Midbrain (tissue), 1 donor: ENCODE measurements at regions not wholly inside any gene's neighbourhood (a gene's known extent, or its start where the extent isn't known, plus 50 kb on each side); places are given as distances from the start of the nearest gene placed in this dataset.

Experiments used
- DNase-seq: peaks from one replicate; lab custom pipeline; 2025; lab: John Stamatoyannopoulos, UW

- DNase-seq: no peak
These were observed 133.8 kb downstream of the TMEM38B start for GRCh38 chr9:105828171-105828570.

GRCh38 chr9:105828596-105829213 lies 134.4 kb downstream of the TMEM38B start:
- DNase-seq: no peak

GRCh38 chr9:105830461-105830860 lies 136.1 kb downstream of the TMEM38B start:
- no peak for DNase-seq

DNA sequence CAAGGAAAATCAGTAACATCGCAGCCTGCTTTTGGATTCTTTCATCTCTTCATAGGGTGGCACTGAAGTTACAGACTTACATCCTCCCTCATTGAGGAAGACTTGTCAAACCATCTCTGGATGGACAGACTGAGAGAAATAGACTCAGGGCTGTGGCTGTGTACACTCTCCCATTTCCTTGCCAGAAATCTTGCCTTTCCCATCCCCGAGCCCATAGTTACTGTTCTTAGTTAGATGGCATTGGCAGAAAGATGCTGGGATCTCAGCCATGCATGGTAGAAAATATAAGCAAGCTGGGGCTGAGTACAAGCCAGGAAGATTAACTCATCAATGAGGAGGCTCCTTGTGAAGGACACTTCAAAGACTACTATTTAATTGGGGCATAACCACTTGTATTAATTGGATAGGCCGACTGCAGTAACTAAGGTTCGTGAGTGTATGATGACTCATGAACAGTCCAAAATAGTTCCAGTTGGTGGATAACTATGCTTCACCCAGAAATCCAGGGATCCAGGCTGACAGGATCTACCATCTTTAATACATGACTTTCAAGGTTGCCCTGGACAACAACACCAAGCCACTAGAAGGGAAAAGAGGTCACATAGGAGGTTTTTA lies 137.9 kb downstream of the TMEM38B start:
- DNase-seq: no peak

DNA sequence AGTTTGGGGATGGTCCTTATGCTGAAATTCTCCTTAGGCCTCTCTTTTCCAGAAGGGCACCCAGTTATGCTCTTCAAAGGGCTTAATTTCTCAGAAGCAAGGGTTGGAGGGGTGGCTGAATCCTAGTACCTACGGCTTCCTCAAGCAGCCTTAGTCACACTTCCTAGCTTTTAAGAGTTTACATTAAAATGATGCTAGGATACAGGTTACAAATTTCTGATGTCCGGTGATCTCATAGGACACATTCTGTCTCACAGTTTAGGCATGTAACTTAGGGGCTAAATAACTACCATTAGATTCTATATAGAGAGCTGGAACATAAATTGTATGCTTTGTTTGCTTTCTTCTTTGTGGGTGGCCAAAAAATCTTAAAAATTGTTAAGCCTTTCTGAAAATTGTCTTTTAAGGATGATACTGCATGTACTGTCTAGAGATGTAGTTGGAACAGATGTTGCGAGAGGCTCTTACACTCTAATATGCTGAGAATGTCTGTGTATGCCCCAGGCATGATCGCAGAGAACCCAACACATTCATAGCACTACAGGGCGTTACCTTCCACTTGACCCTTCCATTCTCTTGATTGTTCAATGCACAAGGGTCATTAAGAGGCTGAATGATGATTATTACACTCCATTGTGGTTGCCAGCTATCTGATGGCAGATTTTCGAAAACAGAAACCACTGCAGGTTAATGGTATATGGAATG lies 139.1 kb downstream of the TMEM38B start:
- DNase-seq: no peak

DNA sequence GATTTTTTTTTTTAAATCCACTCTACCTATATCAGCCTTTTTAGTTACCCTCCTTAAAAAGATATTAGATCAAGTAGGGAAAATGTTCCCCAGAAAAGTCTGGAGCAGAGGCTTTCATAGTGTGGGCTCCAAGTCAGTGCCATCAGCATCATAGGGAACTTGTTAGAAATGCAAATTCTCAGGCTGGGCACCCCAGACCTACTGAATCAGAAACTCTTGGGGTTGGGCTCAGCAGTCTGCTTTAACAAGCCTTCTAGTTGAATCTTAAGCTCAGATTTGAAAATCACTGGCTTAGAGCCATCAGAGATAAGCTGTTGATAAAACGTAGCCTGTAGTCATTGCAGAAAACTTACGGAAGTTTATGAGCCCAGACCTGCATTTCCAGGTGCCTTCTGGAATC lies 140.1 kb downstream of the TMEM38B start:
- no peak for DNase-seq

- no peak for DNase-seq
These were observed 141.4 kb downstream of the TMEM38B start for GRCh38 chr9:105835721-105836120.

DNA sequence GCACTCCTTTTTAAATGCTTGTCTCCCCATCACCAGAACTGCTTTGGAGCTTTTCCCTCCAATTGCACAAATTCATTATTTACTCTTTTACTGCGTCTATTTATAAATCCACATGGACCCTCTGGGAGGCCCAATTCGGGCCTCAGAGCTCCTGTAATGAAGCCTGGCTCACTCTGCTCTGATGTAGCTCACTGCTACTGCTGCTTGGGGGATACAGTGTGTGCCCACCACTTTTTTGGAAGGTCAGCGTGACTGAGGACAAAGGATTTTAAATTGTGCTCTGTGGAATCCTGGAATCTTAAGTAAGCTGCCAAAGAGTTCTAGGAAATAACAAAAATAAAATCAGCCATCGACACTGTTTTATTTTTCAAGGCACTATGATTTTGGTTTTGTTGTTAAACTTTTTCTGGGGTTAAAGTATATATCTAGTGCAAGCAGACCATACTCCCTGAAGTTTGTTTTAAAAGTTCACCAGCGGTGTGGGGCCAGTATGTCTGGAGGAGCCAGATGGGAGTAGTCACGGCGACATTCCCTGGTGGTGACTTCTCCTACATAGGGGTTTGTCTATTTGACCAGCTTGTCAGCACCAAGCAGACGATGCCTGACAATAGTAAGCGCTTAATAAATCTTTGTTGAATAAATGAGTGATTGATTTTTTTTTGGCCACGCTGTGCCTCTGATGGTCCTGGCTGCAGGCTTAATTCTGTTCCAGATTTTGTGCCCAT lies 142.8 kb downstream of the TMEM38B start:
- DNase-seq: no peak

- no peak for DNase-seq
These were observed 147.2 kb downstream of the TMEM38B start for GRCh38 chr9:105841562-105841961.

- peak; percentile 51 for DNase-seq
These were observed 147.8 kb downstream of the TMEM38B start for GRCh38 chr9:105842023-105842644.

GRCh38 chr9:105846825-105847224 lies 152.5 kb downstream of the TMEM38B start:
- DNase-seq: no peak

GRCh38 chr9:105850852-105851500 lies 156.6 kb downstream of the TMEM38B start:
- no peak for DNase-seq

GRCh38 chr9:105854026-105854782 lies 159.9 kb downstream of the TMEM38B start:
- no peak for DNase-seq

DNA sequence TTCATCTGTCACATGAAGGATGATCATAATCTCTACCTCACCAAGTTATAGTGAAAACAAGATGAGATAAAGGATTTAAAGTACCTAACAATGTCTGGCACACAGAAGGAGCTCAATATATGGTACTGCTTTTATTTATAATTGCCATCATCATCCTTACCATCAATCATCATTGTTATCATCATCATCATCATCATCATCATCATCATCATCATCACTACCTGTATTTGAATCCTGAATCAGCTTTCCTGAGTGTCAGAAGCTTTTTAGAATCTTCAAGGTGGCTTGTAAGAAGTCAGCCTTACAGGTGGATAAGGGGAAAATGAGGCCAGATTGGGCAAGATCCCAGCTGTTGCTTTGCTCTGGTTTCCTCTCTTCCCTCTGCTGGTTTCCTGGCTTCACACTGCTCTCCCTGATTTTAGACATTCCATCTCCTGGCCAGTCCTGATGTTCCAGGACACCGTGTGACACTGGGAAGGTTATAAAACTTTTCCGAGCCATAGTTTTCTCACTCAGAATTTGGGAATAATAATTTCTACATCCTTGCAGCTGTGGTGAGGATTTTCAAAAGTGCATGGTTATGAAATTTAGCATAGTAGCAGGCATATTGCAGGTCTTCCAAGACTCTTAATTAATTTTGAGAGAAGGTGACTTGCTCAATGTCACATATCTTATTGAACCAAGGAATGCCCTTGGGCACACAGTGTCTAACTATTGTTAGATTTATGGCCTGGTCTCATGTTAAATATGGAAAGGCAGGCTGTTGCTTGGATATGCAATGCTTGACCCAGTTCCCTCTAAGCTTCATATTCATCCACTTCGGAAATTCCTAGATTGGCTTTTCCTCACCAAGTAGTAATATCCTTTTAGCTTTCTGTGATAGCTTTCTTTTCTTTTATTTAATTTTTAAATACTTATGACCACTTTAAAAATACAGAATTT lies 160.7 kb downstream of the TMEM38B start:
- no peak for DNase-seq

GRCh38 chr9:105855987-105856386 lies 161.6 kb downstream of the TMEM38B start:
- no peak for DNase-seq

GRCh38 chr9:105858006-105858690 lies 163.8 kb downstream of the TMEM38B start:
- no peak for DNase-seq

DNA sequence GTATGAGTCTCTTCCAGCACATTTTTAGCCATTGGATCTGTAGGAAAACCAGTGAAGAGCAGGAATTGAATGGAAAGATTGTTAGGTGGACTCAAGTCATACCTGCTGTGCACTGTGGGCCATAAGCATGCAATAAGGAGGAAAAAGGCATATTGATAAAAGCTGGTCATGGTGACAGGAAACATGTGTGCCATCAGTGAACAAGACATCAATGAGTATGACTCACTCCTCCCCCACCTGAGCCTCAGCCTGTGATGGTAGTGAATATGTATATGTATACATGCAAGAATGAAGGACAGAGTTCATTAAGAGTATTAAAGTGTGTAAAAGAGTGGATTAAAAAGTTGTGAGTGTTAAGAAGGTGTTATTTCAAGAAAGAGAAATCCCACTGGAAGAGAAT lies 164.5 kb downstream of the TMEM38B start:
- no peak for DNase-seq

GRCh38 chr9:105859428-105860091 lies 165.2 kb downstream of the TMEM38B start:
- no peak for DNase-seq

- DNase-seq: no peak
These were observed 166.2 kb downstream of the TMEM38B start for GRCh38 chr9:105860516-105860915.
